IMR-90 (cell line): ENCODE measurements at regions not wholly inside any gene's neighbourhood (a gene's known extent, or its start where the extent isn't known, plus 50 kb on each side); places are given as distances from the start of the nearest gene placed in this dataset.
A peak's percentile ranks its signal among the peaks of the same experiment; 100 is the strongest.

Source experiments
- ATAC-seq: fragments of 200-7000 bp; cut with Tn5 transposase; 2 replicates; pipeline ENCODE4 v1.9.1; 2020; ENCODE audit warnings: low read depth, mild to moderate bottlenecking, moderate library complexity
- BruUV-seq: library from RNA; stranded (reverse); fragments of 400-500 nt; replicated peaks from 2 replicates; lab custom pipeline; 2021; lab: Mats Ljungman, UMichigan
- CTCF ChIA-PET: fragments of 300-600 bp; formaldehyde crosslinking; extraction: SDS; loops from one replicate; lab custom pipeline; 2021; ENCODE audit warnings: antibody characterized with exemption; lab: Yijun Ruan, JAX
- POLR2A ChIA-PET: fragments of 300-600 bp; sonication (Branson Sonifier 250); formaldehyde crosslinking; loops from one replicate; lab custom pipeline; 2022; ENCODE audit warnings: antibody characterized with exemption; ENCODE audit not compliant: unreplicated experiment; lab: Charles Lee
- DNase-seq: peaks from one replicate; pipeline ENCODE4 v3.0.0; 2013
- H2AFZ ChIP-seq: replicated peaks from 2 replicates; pipeline ENCODE3; 2013; ENCODE audit warnings: low read length, mild to moderate bottlenecking; ENCODE audit not compliant: poor library complexity
- H2AK5ac ChIP-seq: 2 replicates; pipeline ENCODE4 v1.6.1; 2013; ENCODE audit warnings: low read depth, low read length, inconsistent platforms
- H2AK9ac ChIP-seq: replicated peaks from 2 replicates; pipeline ENCODE3; 2013; ENCODE audit warnings: mild to moderate bottlenecking, low read depth, low read length, moderate library complexity; ENCODE audit not compliant: poor library complexity
- H2BK120ac ChIP-seq: 2 replicates; pipeline ENCODE4 v1.6.1; 2013; ENCODE audit warnings: low read depth, low read length, inconsistent platforms
- H2BK15ac ChIP-seq: 3 replicates; pipeline ENCODE4 v1.6.1; 2013; ENCODE audit warnings: low read depth, low read length, inconsistent platforms
- H2BK20ac ChIP-seq: 2 replicates; pipeline ENCODE4 v1.6.1; 2013; ENCODE audit warnings: low read depth, mild to moderate bottlenecking, inconsistent platforms, low read length, moderate library complexity
- H2BK5ac ChIP-seq: 2 replicates; pipeline ENCODE4 v1.6.1; 2013; ENCODE audit warnings: mild to moderate bottlenecking, low read depth, low read length, inconsistent platforms; ENCODE audit not compliant: poor library complexity, severe bottlenecking
- H3K14ac ChIP-seq: replicated peaks from 2 replicates; pipeline ENCODE4 v1.6.1; 2013; ENCODE audit warnings: low read depth, low read length, inconsistent platforms
- H3K18ac ChIP-seq: 2 replicates; pipeline ENCODE4 v1.6.1; 2013; ENCODE audit warnings: low read depth, low read length, control low read depth
- H3K23ac ChIP-seq: 2 replicates; pipeline ENCODE4 v1.6.1; 2013; ENCODE audit warnings: low read depth, low read length, inconsistent platforms
- H3K27ac ChIP-seq: 2 replicates; pipeline ENCODE4 v1.5.1; 2013; ENCODE audit warnings: mild to moderate bottlenecking, control low read depth, low read length; ENCODE audit not compliant: insufficient read depth
- H3K27me3 ChIP-seq: 2 replicates; pipeline ENCODE4 v1.6.1; 2013; ENCODE audit warnings: low read length; ENCODE audit not compliant: control insufficient read depth, insufficient read depth
- H3K36me3 ChIP-seq: 2 replicates; pipeline ENCODE4 v1.6.1; 2013; ENCODE audit warnings: low read length, mixed read lengths; ENCODE audit not compliant: control insufficient read depth, insufficient read depth
- H3K4ac ChIP-seq: 2 replicates; pipeline ENCODE4 v1.6.1; 2013; ENCODE audit warnings: low read depth, low read length, inconsistent platforms
- H3K4me1 ChIP-seq: 2 replicates; pipeline ENCODE4 v1.6.1; 2013; ENCODE audit warnings: low read length, mixed read lengths; ENCODE audit not compliant: control insufficient read depth, insufficient read depth
- H3K4me2 ChIP-seq: 2 replicates; pipeline ENCODE4 v1.6.1; 2013; ENCODE audit warnings: low read depth, mild to moderate bottlenecking, control low read depth, low read length, moderate library complexity
- H3K4me3 ChIP-seq: 2 replicates; pipeline ENCODE4 v1.5.1; 2013; ENCODE audit warnings: low read depth, mild to moderate bottlenecking, control low read depth, low read length, moderate library complexity; ENCODE audit not compliant: insufficient read depth
- H3K56ac ChIP-seq: 2 replicates; pipeline ENCODE4 v1.6.1; 2013; ENCODE audit warnings: low read length, inconsistent platforms; ENCODE audit not compliant: insufficient read depth; ENCODE audit errors: extremely low read depth
- H3K79me1 ChIP-seq, 2 experiments: 2 replicates each; pipeline ENCODE4 v1.6.1; 2013; ENCODE audit warnings: low read length in 2 of 2, inconsistent platforms in 1 of 2, low read depth in 1 of 2
- H3K9ac ChIP-seq: 2 replicates; pipeline ENCODE4 v1.6.1; 2013; ENCODE audit warnings: low read depth, low read length, control low read depth
- H3K9me1 ChIP-seq: 2 replicates; pipeline ENCODE4 v1.6.1; 2013; ENCODE audit warnings: low read length, inconsistent platforms; ENCODE audit not compliant: insufficient read depth
- H3K9me3 ChIP-seq: 2 replicates; pipeline ENCODE4 v1.6.1; 2013; ENCODE audit warnings: low read length; ENCODE audit not compliant: control insufficient read depth, insufficient read depth
- H4K20me1 ChIP-seq: 2 replicates; pipeline ENCODE4 v1.6.1; 2013; ENCODE audit warnings: low read length, inconsistent platforms; ENCODE audit not compliant: insufficient read depth
- H4K5ac ChIP-seq: 2 replicates; pipeline ENCODE4 v1.6.1; 2013; ENCODE audit warnings: mild to moderate bottlenecking, low read depth, low read length, control low read depth
- H4K8ac ChIP-seq, 2 experiments: 2 replicates each; pipeline ENCODE4 v1.6.1; 2013; ENCODE audit warnings: low read depth in 2 of 2, low read length in 2 of 2, control low read depth in 1 of 2, inconsistent platforms in 1 of 2
- H4K91ac ChIP-seq: 2 replicates; pipeline ENCODE4 v1.6.1; 2013; ENCODE audit warnings: low read depth, low read length, inconsistent platforms; ENCODE audit not compliant: insufficient read depth
- CHD1 ChIP-seq: IDR thresholded peaks from 2 replicates; pipeline ENCODE4 v1.6.1; 2012; ENCODE audit warnings: low read depth, low read length, improper control_type of control experiment
- WGBS, 2 experiments: methylation state at CpG; one replicate each; pipeline versions ENCODE4 v1.1.5 to v1.1.7; 2013; ENCODE audit warnings: missing lambda C conversion rate in 2 of 2; ENCODE audit not compliant: insufficient read length in 1 of 2; ENCODE audit errors: extremely low coverage in 2 of 2; 5-methylcytosine and 5-hydroxymethylcytosine counted together
- dilution Hi-C: fragments of 300-500 bp; cut with HindIII; formaldehyde crosslinking; loops from one replicate; pipeline ENCODE4 v1.14.3; 2018; ENCODE audit warnings: low sequenced_read_pairs; ENCODE audit not compliant: unreplicated experiment
- in situ Hi-C: fragments of 300-500 bp; cut with MboI; formaldehyde crosslinking; loops from 3 replicates; pipeline ENCODE4 v1.14.3; 2019; ENCODE audit warnings: low sequenced_read_pairs, inconsistent platforms, mixed read lengths
- intact Hi-C: fragments of 100-400 bp; cut with micrococcal nuclease; formaldehyde crosslinking; loops from 2 replicates; pipeline ENCODE4 v1.10.0; 2022

- ATAC-seq (no peak), DNase-seq (peak; percentile 0)
- no peak overlapping the region for H3K56ac ChIP-seq
- H3K79me1 ChIP-seq, result no peaks in the 10 kb centered on the region
- no peak overlapping the region for H2BK5ac ChIP-seq
- H3K4me3 ChIP-seq, result no peak overlapping the region
- ChIA-PET POLR2A (no interaction called here), CTCF (no interaction called here)
- in situ Hi-C loops (no loop called here), dilution Hi-C loops (no loop called here), intact Hi-C loops (no loop called here)
- no peak overlapping the region for H2AFZ ChIP-seq
- no peak overlapping the region for H3K27ac ChIP-seq
- H2AK9ac ChIP-seq, result no peak overlapping the region
- H4K20me1 ChIP-seq, result no peaks in the 10 kb centered on the region
- no peak overlapping the region for H2AK5ac ChIP-seq
- H3K36me3 ChIP-seq, result no peaks in the 10 kb centered on the region
- H3K9me1 ChIP-seq, result no peaks in the 10 kb centered on the region
- H3K23ac ChIP-seq, result no peak overlapping the region
- H4K5ac ChIP-seq, result no peak overlapping the region
- H3K9me3 ChIP-seq, result no peaks in the 10 kb centered on the region
- H3K4me1 ChIP-seq, result no peaks in the 10 kb centered on the region
- no peaks in the 10 kb centered on the region for H3K27me3 ChIP-seq
- H3K9ac ChIP-seq, result no peak overlapping the region
- H3K4me2 ChIP-seq, result no peak overlapping the region
- no peak overlapping the region for H2BK20ac ChIP-seq
- H3K18ac ChIP-seq, result no peak overlapping the region
- no peak overlapping the region for H4K8ac ChIP-seq
- WGBS, 2 experiments, result no CpG with 5 or more reads among the region's 3 CpGs
- H2BK120ac ChIP-seq, result no peak overlapping the region
- no peak overlapping the region for H3K14ac ChIP-seq
- no peak overlapping the region for H4K91ac ChIP-seq
- no peak for TF ChIP-seq CHD1
- no peak overlapping the region for H2BK15ac ChIP-seq
- no TSS peak for BruUV-seq
- no peak overlapping the region for H3K4ac ChIP-seq
Measured at GRCh38 chr4:27701606-27702005, 841.0 kb downstream of the STIM2 start.
